ENCODE measurements at regions not wholly inside any gene's neighbourhood (a gene's known extent, or its start where the extent isn't known, plus 50 kb on each side); places are given as distances from the start of the nearest gene placed in this dataset.

DNA sequence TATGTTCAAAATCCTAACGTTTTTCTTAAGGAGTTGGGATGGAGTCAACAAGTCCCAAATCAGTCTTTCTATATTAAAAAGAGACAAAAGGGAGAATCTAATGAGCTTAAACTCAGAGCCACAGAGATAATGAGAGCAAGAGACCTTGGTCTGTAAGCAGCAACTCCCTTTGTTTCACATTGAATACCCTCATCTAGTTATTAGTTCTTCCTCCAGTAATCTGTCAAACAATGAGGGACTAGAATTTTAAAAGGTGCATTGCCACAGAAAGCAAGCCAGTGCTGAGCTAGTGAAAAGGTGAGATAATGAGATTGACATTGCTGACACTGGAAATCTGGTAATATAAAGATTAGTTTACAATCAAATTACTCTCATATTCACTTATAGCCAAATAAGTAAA is 718.6 kb downstream of the DACH1 start:
- TF ChIP-seq, protein P1, sequence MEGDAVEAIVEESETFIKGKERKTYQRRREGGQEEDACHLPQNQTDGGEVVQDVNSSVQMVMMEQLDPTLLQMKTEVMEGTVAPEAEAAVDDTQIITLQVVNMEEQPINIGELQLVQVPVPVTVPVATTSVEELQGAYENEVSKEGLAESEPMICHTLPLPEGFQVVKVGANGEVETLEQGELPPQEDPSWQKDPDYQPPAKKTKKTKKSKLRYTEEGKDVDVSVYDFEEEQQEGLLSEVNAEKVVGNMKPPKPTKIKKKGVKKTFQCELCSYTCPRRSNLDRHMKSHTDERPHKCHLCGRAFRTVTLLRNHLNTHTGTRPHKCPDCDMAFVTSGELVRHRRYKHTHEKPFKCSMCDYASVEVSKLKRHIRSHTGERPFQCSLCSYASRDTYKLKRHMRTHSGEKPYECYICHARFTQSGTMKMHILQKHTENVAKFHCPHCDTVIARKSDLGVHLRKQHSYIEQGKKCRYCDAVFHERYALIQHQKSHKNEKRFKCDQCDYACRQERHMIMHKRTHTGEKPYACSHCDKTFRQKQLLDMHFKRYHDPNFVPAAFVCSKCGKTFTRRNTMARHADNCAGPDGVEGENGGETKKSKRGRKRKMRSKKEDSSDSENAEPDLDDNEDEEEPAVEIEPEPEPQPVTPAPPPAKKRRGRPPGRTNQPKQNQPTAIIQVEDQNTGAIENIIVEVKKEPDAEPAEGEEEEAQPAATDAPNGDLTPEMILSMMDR (IDR thresholded peaks at IDR 0.05; ENCODE audit: insufficient read depth, low read length, poor library complexity, severe bottlenecking) = no peak
- TF ChIP-seq EZH2phosphoT487 (conservative IDR thresholded peaks at IDR 0.05; ENCODE audit: low read length) = no peak
